ENCODE measurements at regions not wholly inside any gene's neighbourhood (a gene's known extent, or its start where the extent isn't known, plus 50 kb on each side); places are given as distances from the start of the nearest gene placed in this dataset.
A peak's percentile ranks its signal among the peaks of the same experiment; 100 is the strongest.
"Not testable (repeated sequence)": the region's sequence is repeated elsewhere in the genome, so short reads cannot be mapped to it uniquely, and the experiment has no call there.

DNA sequence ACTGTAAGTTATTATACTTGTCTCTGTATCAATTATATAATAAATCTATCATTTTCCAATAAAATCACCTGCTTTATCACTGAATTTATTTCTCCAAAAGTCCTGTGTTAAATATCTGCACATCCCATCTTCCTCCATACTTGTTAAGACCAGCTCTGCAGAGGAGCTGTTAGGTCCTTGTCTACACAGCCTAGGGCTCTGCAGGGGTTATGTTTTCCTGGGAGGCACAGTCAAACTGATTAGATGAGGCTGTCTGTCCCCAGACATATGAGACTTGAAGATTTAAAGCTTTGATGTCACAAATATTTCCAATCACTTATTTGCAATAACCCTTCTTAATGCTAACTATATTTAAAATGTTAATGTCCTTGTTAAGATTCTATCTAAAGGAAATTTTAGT lies 446.8 kb downstream of the TRAM1L1 start:
- TF ChIP-seq, protein P1, sequence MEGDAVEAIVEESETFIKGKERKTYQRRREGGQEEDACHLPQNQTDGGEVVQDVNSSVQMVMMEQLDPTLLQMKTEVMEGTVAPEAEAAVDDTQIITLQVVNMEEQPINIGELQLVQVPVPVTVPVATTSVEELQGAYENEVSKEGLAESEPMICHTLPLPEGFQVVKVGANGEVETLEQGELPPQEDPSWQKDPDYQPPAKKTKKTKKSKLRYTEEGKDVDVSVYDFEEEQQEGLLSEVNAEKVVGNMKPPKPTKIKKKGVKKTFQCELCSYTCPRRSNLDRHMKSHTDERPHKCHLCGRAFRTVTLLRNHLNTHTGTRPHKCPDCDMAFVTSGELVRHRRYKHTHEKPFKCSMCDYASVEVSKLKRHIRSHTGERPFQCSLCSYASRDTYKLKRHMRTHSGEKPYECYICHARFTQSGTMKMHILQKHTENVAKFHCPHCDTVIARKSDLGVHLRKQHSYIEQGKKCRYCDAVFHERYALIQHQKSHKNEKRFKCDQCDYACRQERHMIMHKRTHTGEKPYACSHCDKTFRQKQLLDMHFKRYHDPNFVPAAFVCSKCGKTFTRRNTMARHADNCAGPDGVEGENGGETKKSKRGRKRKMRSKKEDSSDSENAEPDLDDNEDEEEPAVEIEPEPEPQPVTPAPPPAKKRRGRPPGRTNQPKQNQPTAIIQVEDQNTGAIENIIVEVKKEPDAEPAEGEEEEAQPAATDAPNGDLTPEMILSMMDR (IDR thresholded peaks at IDR 0.05; ENCODE audit: control extremely low read depth, extremely low read depth, low read depth, missing control alignments), result no peak
- POLR2A ChIA-PET, result no interaction called here
- no peak for DNase-seq (ENCODE audit: extremely low spot score)
- CTCF ChIA-PET, result interaction anchor here (0.9 kb wide), 1 partner anchor 9 kb away, joined by 3 read pairs; no protein-coding TSS in a partner anchor

DNA sequence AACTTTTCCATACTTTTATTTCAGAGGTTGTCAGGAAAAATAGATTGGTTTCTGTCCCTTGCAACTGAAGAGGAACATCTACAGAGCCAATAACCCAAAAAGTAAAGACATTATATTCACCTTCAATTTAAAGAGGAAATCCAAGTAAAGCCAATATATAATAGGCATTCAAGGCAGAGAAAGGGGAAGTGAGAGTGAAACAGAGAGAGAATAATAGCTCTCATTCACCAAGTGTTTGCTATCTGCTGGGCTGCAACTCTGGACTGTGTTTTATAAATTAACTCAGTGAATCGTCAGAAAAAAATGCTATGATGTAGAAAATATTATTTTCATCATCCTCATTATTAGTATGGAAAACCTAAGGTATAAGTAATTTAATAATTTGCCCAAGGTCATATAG lies 448.5 kb downstream of the TRAM1L1 start:
- TF ChIP-seq, protein P1 (IDR thresholded peaks at IDR 0.05; ENCODE audit: control extremely low read depth, extremely low read depth, low read depth, missing control alignments), result no peak
- DNase-seq (ENCODE audit: extremely low spot score), result peak; percentile 4
- CTCF ChIA-PET, result interaction anchor here (1.3 to 2.1 kb wide), 3 partner anchors 11 to 103 kb away, joined by 3 to 7 read pairs (median 4); no protein-coding TSS in a partner anchor
- POLR2A ChIA-PET, result no interaction called here

- TF ChIP-seq, protein P1 (IDR thresholded peaks at IDR 0.05; ENCODE audit: control extremely low read depth, extremely low read depth, low read depth, missing control alignments), result no peak
- CTCF ChIA-PET, result no interaction called here
- POLR2A ChIA-PET, result no interaction called here
- no peak for DNase-seq (ENCODE audit: extremely low spot score)
Measured at GRCh38 chr4:116632269-116632668, 453.1 kb downstream of the TRAM1L1 start.

DNA sequence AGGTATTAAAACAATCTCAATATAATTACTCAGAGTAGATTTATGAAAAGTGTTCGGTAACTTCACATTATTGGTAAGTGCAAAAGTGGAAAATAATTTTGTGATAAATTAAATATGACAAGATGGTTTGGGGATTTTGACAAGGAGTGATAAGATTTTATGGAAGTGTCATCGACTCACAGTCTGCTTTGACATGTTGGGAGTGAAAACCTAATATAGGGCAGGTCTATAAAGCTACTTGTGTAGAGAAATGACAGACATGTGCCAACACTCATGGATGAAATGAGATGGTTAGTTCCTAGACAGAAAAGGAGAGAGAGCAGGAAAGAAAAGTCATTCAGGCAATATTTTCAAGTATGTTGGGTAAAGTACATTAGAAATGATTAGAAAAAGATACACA lies 456.8 kb downstream of the TRAM1L1 start:
- TF ChIP-seq, protein P1 (IDR thresholded peaks at IDR 0.05; ENCODE audit: control extremely low read depth, extremely low read depth, low read depth, missing control alignments), result no peak
- CTCF ChIA-PET, result interaction anchor here (1.5 to 1.9 kb wide), 2 partner anchors 15 to 17 kb away, joined by 3 to 5 read pairs; no protein-coding TSS in a partner anchor
- POLR2A ChIA-PET, result no interaction called here
- no peak for DNase-seq (ENCODE audit: extremely low spot score)

- POLR2A ChIA-PET, result no interaction called here
- CTCF ChIA-PET, result interaction anchor here (1.5 to 1.9 kb wide), 2 partner anchors 16 to 18 kb away, joined by 3 to 5 read pairs; no protein-coding TSS in a partner anchor
- DNase-seq (ENCODE audit: extremely low spot score), result no peak
- TF ChIP-seq, protein P1 (IDR thresholded peaks at IDR 0.05; ENCODE audit: control extremely low read depth, extremely low read depth, low read depth, missing control alignments), result no peak
Measured at GRCh38 chr4:116627545-116627944, 457.8 kb downstream of the TRAM1L1 start.

GRCh38 chr4:116619508-116619907 lies 465.9 kb downstream of the TRAM1L1 start:
- CTCF ChIA-PET, result interaction anchor here (1.0 kb wide), 1 partner anchor 47 kb away, joined by 3 read pairs; no protein-coding TSS in a partner anchor
- POLR2A ChIA-PET, result not testable (repeated sequence)

GRCh38 chr4:116618638-116619037 lies 466.7 kb downstream of the TRAM1L1 start:
- TF ChIP-seq, protein P1 (IDR thresholded peaks at IDR 0.05; ENCODE audit: control extremely low read depth, extremely low read depth, low read depth, missing control alignments), result no peak
- no peak for DNase-seq (ENCODE audit: extremely low spot score)
- POLR2A ChIA-PET, result no interaction called here
- CTCF ChIA-PET, result interaction anchor here (1.0 kb wide), 1 partner anchor 48 kb away, joined by 3 read pairs; no protein-coding TSS in a partner anchor

More at GRCh38 chr4:116619508-116619907, 465.9 kb downstream of the TRAM1L1 start:
- not testable (repeated sequence) for DNase-seq (ENCODE audit: extremely low spot score)

All from GM10248 (cell line).